ENCODE measurements at regions not wholly inside any gene's neighbourhood (a gene's known extent, or its start where the extent isn't known, plus 50 kb on each side); places are given as distances from the start of the nearest gene placed in this dataset.

- Histone ChIP-seq H4K8ac (ENCODE audit: extremely low read depth, insufficient read depth, low read length) (no peak overlapping the region), H3K9ac (replicated peaks in 1 of 4; ENCODE audit: extremely low read depth in 1 of 4, low read depth in 3 of 4, low read length in 3 of 4) (no peak overlapping the region), H2AK5ac (ENCODE audit: low read depth, low read length) (no peak overlapping the region), H3K4ac (replicated peaks; ENCODE audit: insufficient read length, low read depth, low read length) (no peak overlapping the region), H3K18ac (ENCODE audit: extremely low read depth, low read length) (no peak overlapping the region), H3K4me3 (ENCODE audit: extremely low read depth in 1 of 4, insufficient read depth in 2 of 4, low read depth in 3 of 4, low read length in 4 of 4) (no peak overlapping the region), H3K23me2 (ENCODE audit: low read depth, low read length) (no peaks in the 10 kb centered on the region), H4K91ac (replicated peaks; ENCODE audit: insufficient read length, low read length) (no peak overlapping the region), H3K79me2 (ENCODE audit: control insufficient read depth in 1 of 2, insufficient read depth in 2 of 2, low read length in 2 of 2) (no peaks in the 10 kb centered on the region), H3K36me3 (ENCODE audit: control insufficient read depth in 2 of 4, insufficient read depth in 4 of 4, low read length in 3 of 4) (no peaks in the 10 kb centered on the region), H3K4me1 (replicated peaks in 1 of 4; ENCODE audit: control insufficient read depth in 3 of 4, insufficient read depth in 4 of 4, low read length in 3 of 4) (no peaks in the 10 kb centered on the region), H4K5ac (ENCODE audit: insufficient read length, low read depth, low read length) (no peak overlapping the region), H3K14ac (ENCODE audit: insufficient read length) (no peak overlapping the region), H2BK12ac (ENCODE audit: low read depth, low read length) (no peak overlapping the region), H2AFZ (ENCODE audit: low read length) (no peak overlapping the region), H4K20me1 (replicated peaks in 1 of 2; ENCODE audit: control insufficient read depth in 1 of 2, insufficient read depth in 2 of 2, low read length in 2 of 2) (no peaks in the 10 kb centered on the region), H3K23ac (ENCODE audit: insufficient read length) (no peak overlapping the region), H3K79me1 (ENCODE audit: low read depth, low read length) (no peaks in the 10 kb centered on the region), H3K9me3 (ENCODE audit: insufficient read depth in 2 of 2, low read depth in 1 of 2, low read length in 1 of 2) (no peaks in the 10 kb centered on the region), H2BK5ac (ENCODE audit: low read depth, low read length) (no peak overlapping the region), H2BK120ac (replicated peaks; ENCODE audit: low read depth, low read length) (no peak overlapping the region), H3K27ac (ENCODE audit: low read depth, low read length) (no peak overlapping the region), H2BK20ac (ENCODE audit: low read length) (no peak overlapping the region), H3K27me3 (replicated peaks in 1 of 4; ENCODE audit: control insufficient read depth in 3 of 4, extremely low read depth in 1 of 4, insufficient read depth in 3 of 4, low read length in 3 of 4) (no peaks in the 10 kb centered on the region), H3K4me2 (ENCODE audit: insufficient read depth in 1 of 2, low read depth in 2 of 2, low read length in 2 of 2) (no peak overlapping the region), H2BK15ac (ENCODE audit: low read length) (no peak overlapping the region), H3K56ac (replicated peaks; ENCODE audit: insufficient read length, low read depth, low read length) (no peak overlapping the region)
- POLR2A ChIA-PET (ENCODE audit: partially characterized antibody), result no interaction called here
- CTCF ChIA-PET (ENCODE audit: partially characterized antibody), result no interaction called here
- 92 to 100% methylated on average over 1 to 3 of the region's 3 CpGs for WGBS, 2 experiments (ENCODE audit: extremely low coverage in 1 of 2, insufficient coverage in 1 of 2, insufficient read length in 1 of 2, insufficient replicate concordance in 2 of 2, low coverage in 1 of 2, low lambda C conversion rate in 2 of 2, missing lambda C conversion rate in 1 of 2)
- DNase-seq (ENCODE audit: low read depth in 1 of 2, low spot score in 2 of 2) (no peak), FAIRE-seq (no peak)
- TF ChIP-seq SIN3A (conservative IDR thresholded peaks at IDR 0.05 in 1 of 2, IDR thresholded peaks at IDR 0.05 in 1 of 2; ENCODE audit: low read depth in 1 of 2, low read length in 2 of 2), result no peak
- no peak for TF ChIP-seq EZH2 (IDR thresholded peaks at IDR 0.05; ENCODE audit: low read depth, low read length, severe bottlenecking)
- TF ChIP-seq, protein P1, sequence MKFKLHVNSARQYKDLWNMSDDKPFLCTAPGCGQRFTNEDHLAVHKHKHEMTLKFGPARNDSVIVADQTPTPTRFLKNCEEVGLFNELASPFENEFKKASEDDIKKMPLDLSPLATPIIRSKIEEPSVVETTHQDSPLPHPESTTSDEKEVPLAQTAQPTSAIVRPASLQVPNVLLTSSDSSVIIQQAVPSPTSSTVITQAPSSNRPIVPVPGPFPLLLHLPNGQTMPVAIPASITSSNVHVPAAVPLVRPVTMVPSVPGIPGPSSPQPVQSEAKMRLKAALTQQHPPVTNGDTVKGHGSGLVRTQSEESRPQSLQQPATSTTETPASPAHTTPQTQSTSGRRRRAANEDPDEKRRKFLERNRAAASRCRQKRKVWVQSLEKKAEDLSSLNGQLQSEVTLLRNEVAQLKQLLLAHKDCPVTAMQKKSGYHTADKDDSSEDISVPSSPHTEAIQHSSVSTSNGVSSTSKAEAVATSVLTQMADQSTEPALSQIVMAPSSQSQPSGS (IDR thresholded peaks at IDR 0.05; ENCODE audit: low read length), result no peak
- TF ChIP-seq SRF (IDR thresholded peaks at IDR 0.05; ENCODE audit: low read depth, low read length), result no peak
- TF ChIP-seq, protein P2, sequence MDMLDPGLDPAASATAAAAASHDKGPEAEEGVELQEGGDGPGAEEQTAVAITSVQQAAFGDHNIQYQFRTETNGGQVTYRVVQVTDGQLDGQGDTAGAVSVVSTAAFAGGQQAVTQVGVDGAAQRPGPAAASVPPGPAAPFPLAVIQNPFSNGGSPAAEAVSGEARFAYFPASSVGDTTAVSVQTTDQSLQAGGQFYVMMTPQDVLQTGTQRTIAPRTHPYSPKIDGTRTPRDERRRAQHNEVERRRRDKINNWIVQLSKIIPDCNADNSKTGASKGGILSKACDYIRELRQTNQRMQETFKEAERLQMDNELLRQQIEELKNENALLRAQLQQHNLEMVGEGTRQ (IDR thresholded peaks at IDR 0.05; ENCODE audit: low read length), result no peak
- TF ChIP-seq, protein P3, sequence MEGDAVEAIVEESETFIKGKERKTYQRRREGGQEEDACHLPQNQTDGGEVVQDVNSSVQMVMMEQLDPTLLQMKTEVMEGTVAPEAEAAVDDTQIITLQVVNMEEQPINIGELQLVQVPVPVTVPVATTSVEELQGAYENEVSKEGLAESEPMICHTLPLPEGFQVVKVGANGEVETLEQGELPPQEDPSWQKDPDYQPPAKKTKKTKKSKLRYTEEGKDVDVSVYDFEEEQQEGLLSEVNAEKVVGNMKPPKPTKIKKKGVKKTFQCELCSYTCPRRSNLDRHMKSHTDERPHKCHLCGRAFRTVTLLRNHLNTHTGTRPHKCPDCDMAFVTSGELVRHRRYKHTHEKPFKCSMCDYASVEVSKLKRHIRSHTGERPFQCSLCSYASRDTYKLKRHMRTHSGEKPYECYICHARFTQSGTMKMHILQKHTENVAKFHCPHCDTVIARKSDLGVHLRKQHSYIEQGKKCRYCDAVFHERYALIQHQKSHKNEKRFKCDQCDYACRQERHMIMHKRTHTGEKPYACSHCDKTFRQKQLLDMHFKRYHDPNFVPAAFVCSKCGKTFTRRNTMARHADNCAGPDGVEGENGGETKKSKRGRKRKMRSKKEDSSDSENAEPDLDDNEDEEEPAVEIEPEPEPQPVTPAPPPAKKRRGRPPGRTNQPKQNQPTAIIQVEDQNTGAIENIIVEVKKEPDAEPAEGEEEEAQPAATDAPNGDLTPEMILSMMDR (IDR thresholded peaks at IDR 0.05; ENCODE audit: control extremely low read depth in 1 of 3, insufficient read depth in 1 of 3, low read depth in 1 of 3, low read length in 3 of 3), result no peak
- TF ChIP-seq BCL11A (IDR thresholded peaks at IDR 0.05; ENCODE audit: low read depth in 2 of 2, low read length in 2 of 2), result no peak
- no peak for TF ChIP-seq TEAD4 (IDR thresholded peaks at IDR 0.05; ENCODE audit: low read depth, low read length)
- TF ChIP-seq NANOG (IDR thresholded peaks at IDR 0.05; ENCODE audit: insufficient read depth, low read depth, low read length, poor library complexity, severe bottlenecking), result no peak
Observed at GRCh38 chr4:111595456-111595855, 549.8 kb upstream of the FAM241A start.
